ENCODE measurements at regions not wholly inside any gene's neighbourhood (a gene's known extent, or its start where the extent isn't known, plus 50 kb on each side); places are given as distances from the start of the nearest gene placed in this dataset.

DNA sequence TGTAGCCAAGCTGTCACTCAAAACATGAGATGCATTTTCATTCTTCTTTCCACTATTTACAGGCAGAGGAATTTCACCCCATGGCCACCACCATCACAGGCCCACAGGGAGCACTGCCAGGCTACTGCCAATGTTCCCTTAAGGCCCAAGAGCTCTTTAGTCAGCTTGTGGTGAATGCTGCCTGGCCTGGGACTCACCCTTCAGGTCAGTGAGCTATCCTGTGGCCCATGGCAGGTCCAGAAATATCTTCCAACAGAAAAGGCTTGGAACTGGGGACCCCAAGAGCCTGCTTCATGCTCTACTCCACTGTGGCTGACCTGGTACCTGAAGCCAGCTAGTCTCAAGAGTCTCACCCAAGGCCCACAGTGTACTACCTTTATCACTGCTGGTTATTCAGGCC, 1518.7 kb upstream of the CDH9 start:
- H3K79me2 ChIP-seq (ENCODE audit: insufficient read depth), result no peaks in the 10 kb centered on the region
- no peak overlapping the region for H2AFZ ChIP-seq (ENCODE audit: low read depth)
- H3K9ac ChIP-seq, result no peak overlapping the region
- no peaks in the 10 kb centered on the region for H3K4me1 ChIP-seq (ENCODE audit: control insufficient read depth in 1 of 2, insufficient read depth in 2 of 2, low read depth in 1 of 2, low read length in 1 of 2)
- H3K36me3 ChIP-seq (replicated peaks in 1 of 2; ENCODE audit: control insufficient read depth in 1 of 2, insufficient read depth in 2 of 2, low read length in 1 of 2), result no peaks in the 10 kb centered on the region
- ChIA-PET CTCF (no interaction called here), POLR2A (no interaction called here)
- DNase-seq, result no peak
- no peaks in the 10 kb centered on the region for H3K9me2 ChIP-seq
- H4K20me1 ChIP-seq (ENCODE audit: insufficient read depth), result no peaks in the 10 kb centered on the region
- TF ChIP-seq RCOR1 (IDR thresholded peaks at IDR 0.05; ENCODE audit: low read length) (no peak), NRF1 (IDR thresholded peaks at IDR 0.05; ENCODE audit: low read depth, low read length) (no peak), GATA2 (CRISPR knock-in tag; IDR thresholded peaks at IDR 0.05) (no peak), MXI1 (IDR thresholded peaks at IDR 0.05; ENCODE audit: low read depth, low read length) (no peak), SMC3 (IDR thresholded peaks at IDR 0.05; ENCODE audit: low read depth, low read length) (no peak), EP300 (IDR thresholded peaks at IDR 0.05; ENCODE audit: borderline replicate concordance in 1 of 2, low read depth in 1 of 2, low read length in 1 of 2) (no peak), RXRA (IDR thresholded peaks at IDR 0.05; ENCODE audit: borderline replicate concordance, low read depth) (no peak)
- TF ChIP-seq, protein P1, sequence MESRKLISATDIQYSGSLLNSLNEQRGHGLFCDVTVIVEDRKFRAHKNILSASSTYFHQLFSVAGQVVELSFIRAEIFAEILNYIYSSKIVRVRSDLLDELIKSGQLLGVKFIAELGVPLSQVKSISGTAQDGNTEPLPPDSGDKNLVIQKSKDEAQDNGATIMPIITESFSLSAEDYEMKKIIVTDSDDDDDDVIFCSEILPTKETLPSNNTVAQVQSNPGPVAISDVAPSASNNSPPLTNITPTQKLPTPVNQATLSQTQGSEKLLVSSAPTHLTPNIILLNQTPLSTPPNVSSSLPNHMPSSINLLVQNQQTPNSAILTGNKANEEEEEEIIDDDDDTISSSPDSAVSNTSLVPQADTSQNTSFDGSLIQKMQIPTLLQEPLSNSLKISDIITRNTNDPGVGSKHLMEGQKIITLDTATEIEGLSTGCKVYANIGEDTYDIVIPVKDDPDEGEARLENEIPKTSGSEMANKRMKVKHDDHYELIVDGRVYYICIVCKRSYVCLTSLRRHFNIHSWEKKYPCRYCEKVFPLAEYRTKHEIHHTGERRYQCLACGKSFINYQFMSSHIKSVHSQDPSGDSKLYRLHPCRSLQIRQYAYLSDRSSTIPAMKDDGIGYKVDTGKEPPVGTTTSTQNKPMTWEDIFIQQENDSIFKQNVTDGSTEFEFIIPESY (IDR thresholded peaks at IDR 0.05; ENCODE audit: borderline replicate concordance, low read depth), result no peak
- TF ChIP-seq, protein P2, sequence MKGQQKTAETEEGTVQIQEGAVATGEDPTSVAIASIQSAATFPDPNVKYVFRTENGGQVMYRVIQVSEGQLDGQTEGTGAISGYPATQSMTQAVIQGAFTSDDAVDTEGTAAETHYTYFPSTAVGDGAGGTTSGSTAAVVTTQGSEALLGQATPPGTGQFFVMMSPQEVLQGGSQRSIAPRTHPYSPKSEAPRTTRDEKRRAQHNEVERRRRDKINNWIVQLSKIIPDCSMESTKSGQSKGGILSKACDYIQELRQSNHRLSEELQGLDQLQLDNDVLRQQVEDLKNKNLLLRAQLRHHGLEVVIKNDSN (IDR thresholded peaks at IDR 0.05; ENCODE audit: borderline replicate concordance, low read depth), result no peak
- TF ChIP-seq, protein P3, sequence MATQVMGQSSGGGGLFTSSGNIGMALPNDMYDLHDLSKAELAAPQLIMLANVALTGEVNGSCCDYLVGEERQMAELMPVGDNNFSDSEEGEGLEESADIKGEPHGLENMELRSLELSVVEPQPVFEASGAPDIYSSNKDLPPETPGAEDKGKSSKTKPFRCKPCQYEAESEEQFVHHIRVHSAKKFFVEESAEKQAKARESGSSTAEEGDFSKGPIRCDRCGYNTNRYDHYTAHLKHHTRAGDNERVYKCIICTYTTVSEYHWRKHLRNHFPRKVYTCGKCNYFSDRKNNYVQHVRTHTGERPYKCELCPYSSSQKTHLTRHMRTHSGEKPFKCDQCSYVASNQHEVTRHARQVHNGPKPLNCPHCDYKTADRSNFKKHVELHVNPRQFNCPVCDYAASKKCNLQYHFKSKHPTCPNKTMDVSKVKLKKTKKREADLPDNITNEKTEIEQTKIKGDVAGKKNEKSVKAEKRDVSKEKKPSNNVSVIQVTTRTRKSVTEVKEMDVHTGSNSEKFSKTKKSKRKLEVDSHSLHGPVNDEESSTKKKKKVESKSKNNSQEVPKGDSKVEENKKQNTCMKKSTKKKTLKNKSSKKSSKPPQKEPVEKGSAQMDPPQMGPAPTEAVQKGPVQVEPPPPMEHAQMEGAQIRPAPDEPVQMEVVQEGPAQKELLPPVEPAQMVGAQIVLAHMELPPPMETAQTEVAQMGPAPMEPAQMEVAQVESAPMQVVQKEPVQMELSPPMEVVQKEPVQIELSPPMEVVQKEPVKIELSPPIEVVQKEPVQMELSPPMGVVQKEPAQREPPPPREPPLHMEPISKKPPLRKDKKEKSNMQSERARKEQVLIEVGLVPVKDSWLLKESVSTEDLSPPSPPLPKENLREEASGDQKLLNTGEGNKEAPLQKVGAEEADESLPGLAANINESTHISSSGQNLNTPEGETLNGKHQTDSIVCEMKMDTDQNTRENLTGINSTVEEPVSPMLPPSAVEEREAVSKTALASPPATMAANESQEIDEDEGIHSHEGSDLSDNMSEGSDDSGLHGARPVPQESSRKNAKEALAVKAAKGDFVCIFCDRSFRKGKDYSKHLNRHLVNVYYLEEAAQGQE (IDR thresholded peaks at IDR 0.05; ENCODE audit: low read depth, low read length), result no peak
- TF ChIP-seq, protein P4, sequence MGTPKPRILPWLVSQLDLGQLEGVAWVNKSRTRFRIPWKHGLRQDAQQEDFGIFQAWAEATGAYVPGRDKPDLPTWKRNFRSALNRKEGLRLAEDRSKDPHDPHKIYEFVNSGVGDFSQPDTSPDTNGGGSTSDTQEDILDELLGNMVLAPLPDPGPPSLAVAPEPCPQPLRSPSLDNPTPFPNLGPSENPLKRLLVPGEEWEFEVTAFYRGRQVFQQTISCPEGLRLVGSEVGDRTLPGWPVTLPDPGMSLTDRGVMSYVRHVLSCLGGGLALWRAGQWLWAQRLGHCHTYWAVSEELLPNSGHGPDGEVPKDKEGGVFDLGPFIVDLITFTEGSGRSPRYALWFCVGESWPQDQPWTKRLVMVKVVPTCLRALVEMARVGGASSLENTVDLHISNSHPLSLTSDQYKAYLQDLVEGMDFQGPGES (IDR thresholded peaks at IDR 0.05; ENCODE audit: low read depth, low read length), result no peak
- TF ChIP-seq, protein P5, sequence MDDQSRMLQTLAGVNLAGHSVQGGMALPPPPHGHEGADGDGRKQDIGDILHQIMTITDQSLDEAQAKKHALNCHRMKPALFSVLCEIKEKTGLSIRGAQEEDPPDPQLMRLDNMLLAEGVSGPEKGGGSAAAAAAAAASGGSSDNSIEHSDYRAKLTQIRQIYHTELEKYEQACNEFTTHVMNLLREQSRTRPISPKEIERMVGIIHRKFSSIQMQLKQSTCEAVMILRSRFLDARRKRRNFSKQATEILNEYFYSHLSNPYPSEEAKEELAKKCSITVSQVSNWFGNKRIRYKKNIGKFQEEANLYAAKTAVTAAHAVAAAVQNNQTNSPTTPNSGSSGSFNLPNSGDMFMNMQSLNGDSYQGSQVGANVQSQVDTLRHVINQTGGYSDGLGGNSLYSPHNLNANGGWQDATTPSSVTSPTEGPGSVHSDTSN (IDR thresholded peaks at IDR 0.05), result no peak
- TF ChIP-seq, protein P6, sequence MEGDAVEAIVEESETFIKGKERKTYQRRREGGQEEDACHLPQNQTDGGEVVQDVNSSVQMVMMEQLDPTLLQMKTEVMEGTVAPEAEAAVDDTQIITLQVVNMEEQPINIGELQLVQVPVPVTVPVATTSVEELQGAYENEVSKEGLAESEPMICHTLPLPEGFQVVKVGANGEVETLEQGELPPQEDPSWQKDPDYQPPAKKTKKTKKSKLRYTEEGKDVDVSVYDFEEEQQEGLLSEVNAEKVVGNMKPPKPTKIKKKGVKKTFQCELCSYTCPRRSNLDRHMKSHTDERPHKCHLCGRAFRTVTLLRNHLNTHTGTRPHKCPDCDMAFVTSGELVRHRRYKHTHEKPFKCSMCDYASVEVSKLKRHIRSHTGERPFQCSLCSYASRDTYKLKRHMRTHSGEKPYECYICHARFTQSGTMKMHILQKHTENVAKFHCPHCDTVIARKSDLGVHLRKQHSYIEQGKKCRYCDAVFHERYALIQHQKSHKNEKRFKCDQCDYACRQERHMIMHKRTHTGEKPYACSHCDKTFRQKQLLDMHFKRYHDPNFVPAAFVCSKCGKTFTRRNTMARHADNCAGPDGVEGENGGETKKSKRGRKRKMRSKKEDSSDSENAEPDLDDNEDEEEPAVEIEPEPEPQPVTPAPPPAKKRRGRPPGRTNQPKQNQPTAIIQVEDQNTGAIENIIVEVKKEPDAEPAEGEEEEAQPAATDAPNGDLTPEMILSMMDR (IDR thresholded peaks at IDR 0.05), result no peak
- H3K4me2 ChIP-seq, result no peak overlapping the region
- no peak overlapping the region for H3K4me3 ChIP-seq (ENCODE audit: low read depth in 2 of 2, low read length in 1 of 2)
- H3K27me3 ChIP-seq (ENCODE audit: insufficient read depth), result no peaks in the 10 kb centered on the region
- H3K9me3 ChIP-seq, result no peaks in the 10 kb centered on the region
- H3F3A ChIP-seq (replicated peaks; ENCODE audit: insufficient read depth), result no peaks in the 10 kb centered on the region
- no peak overlapping the region for H3K27ac ChIP-seq (ENCODE audit: low read depth in 2 of 2, low read length in 1 of 2)

All from SK-N-SH (cell line).